Psoas muscle (tissue), 7 donors: ENCODE measurements at regions not wholly inside any gene's neighbourhood (a gene's known extent, or its start where the extent isn't known, plus 50 kb on each side); places are given as distances from the start of the nearest gene placed in this dataset.

Experiments
- ATAC-seq, 4 donors: fragments of 200-7000 bp; cut with Tn5 transposase; one replicate each; pipeline ENCODE4 v1.9.1; 2020; ENCODE audit warnings: moderate library complexity in 3 of 4, mild to moderate bottlenecking in 2 of 4
- DNase-seq, 2 donors: peaks; one replicate each; pipeline ENCODE4 v3.0.0-alpha.2; 2020
- H3K27ac ChIP-seq: fragments of 200-600 bp; one replicate; pipeline ENCODE4 v1.8.0; 2022
- H3K27me3 ChIP-seq, 3 donors: fragments of 200-600 bp in 1 of 3; one replicate each; pipeline versions ENCODE4 v1.6.1 to v1.8.0; 2013 to 2022; ENCODE audit warnings: low read length in 2 of 3, mild to moderate bottlenecking in 2 of 3, moderate library complexity in 1 of 3; ENCODE audit not compliant: insufficient read depth in 3 of 3
- H3K36me3 ChIP-seq, 2 donors: fragments of 200-600 bp in 1 of 2; one replicate each; pipeline versions ENCODE4 v1.6.1 to v1.8.0; 2013 to 2022; ENCODE audit warnings: low read depth in 1 of 2, mild to moderate bottlenecking in 1 of 2, moderate library complexity in 1 of 2; ENCODE audit not compliant: insufficient read depth in 1 of 2
- H3K4me1 ChIP-seq: fragments of 200-600 bp; one replicate; pipeline ENCODE4 v1.8.0; 2022
- H3K4me3 ChIP-seq: fragments of 200-600 bp; one replicate; pipeline ENCODE4 v1.8.0; 2022; ENCODE audit warnings: mild to moderate bottlenecking
- H3K9me3 ChIP-seq: fragments of 200-600 bp; one replicate; pipeline ENCODE4 v1.8.0; 2022
- CTCF ChIP-seq: fragments of 200-600 bp; IDR thresholded peaks from one replicate; pipeline ENCODE4 v1.8.0; 2022; ENCODE audit warnings: antibody characterized with exemption
- WGBS, 3 donors: extraction: QIAGEN DNeasy Blood & Tissue Kit; methylation state at CpG; one replicate each; pipeline versions ENCODE4 v1.1.6 to v1.1.7; 2013; 5-methylcytosine and 5-hydroxymethylcytosine counted together
- intact Hi-C, 2 donors: fragments of 100-400 bp; cut with DNase I; formaldehyde crosslinking; loops; one replicate each; pipeline versions ENCODE4 v1.11.0 to v1.14.2; 2022
- donor health status: healthy with polysubstance abuse.
- donor health status: DM: no; HTN: no; CAD: no; lungs with moderate emphysema.
- donor health status: Bipolar disorder and iron deficiency.
- donor health status: healthy.
- donor health status: DM: yes; HTN: yes; CAD: no.
- donor health status: DM: no; HTN: no; CAD: no.
- donor health status: DM: yes; HTN: yes; CAD: no.

- Histone ChIP-seq H3K27me3 (no peaks in the 10 kb centered on the region), H3K4me3 (no peak overlapping the region), H3K36me3 (no peaks in the 10 kb centered on the region), H3K9me3 (no peaks in the 10 kb centered on the region), H3K27ac (no peak overlapping the region), H3K4me1 (no peaks in the 10 kb centered on the region)
- no peak for TF ChIP-seq CTCF
- 39 to 59% (median 40%) methylated on average over 2 of the region's 2 CpGs for WGBS, 3 donors
- DNase-seq (no peak), ATAC-seq (no peak)
- intact Hi-C loops: no loop called here
Observed at GRCh38 chr3:3333571-3333970, 154.1 kb upstream of the CRBN start.

- TF ChIP-seq CTCF: no peak
Observed at GRCh38 chr3:3316521-3316920, 137.0 kb upstream of the CRBN start.

GRCh38 chr3:3315846-3316245 is 136.4 kb upstream of the CRBN start:
- intact Hi-C loops: no loop called here
- Histone ChIP-seq H3K27ac (no peak overlapping the region), H3K4me3 (no peak overlapping the region), H3K27me3 (no peaks in the 10 kb centered on the region), H3K4me1 (no peaks in the 10 kb centered on the region), H3K36me3 (no peaks in the 10 kb centered on the region), H3K9me3 (no peaks in the 10 kb centered on the region)
- ATAC-seq: no peak
- no peak for TF ChIP-seq CTCF
- no peak for DNase-seq
- WGBS, 3 donors: 86 to 93% (median 92%) methylated on average over 7 of the region's 7 CpGs

More at GRCh38 chr3:3316521-3316920, 137.0 kb upstream of the CRBN start:
- ATAC-seq: no peak
- Histone ChIP-seq H3K27me3 (no peaks in the 10 kb centered on the region), H3K36me3 (no peaks in the 10 kb centered on the region), H3K9me3 (no peaks in the 10 kb centered on the region), H3K4me1 (no peaks in the 10 kb centered on the region), H3K27ac (no peak overlapping the region), H3K4me3 (no peak overlapping the region)
- 71 to 78% (median 74%) methylated on average over 3 of the region's 3 CpGs for WGBS, 3 donors
- no peak for DNase-seq
- intact Hi-C loops: no loop called here

GRCh38 chr3:3309887-3310286 is 130.4 kb upstream of the CRBN start:
- intact Hi-C loops: no loop called here
- DNase-seq (no peak), ATAC-seq (no peak)
- Histone ChIP-seq H3K4me3 (no peak overlapping the region), H3K9me3 (no peaks in the 10 kb centered on the region), H3K36me3 (no peaks in the 10 kb centered on the region), H3K27ac (no peak overlapping the region), H3K27me3 (no peaks in the 10 kb centered on the region), H3K4me1 (no peaks in the 10 kb centered on the region)
- no peak for TF ChIP-seq CTCF
- 29 to 53% (median 31%) methylated on average over 3 of the region's 3 CpGs for WGBS, 3 donors

- H3K4me3 ChIP-seq: no peak overlapping the region
- intact Hi-C loops: no loop called here
- 89 to 95% (median 92%) methylated on average over 3 of the region's 3 CpGs for WGBS, 3 donors
Observed at GRCh38 chr3:3308809-3309208, 129.3 kb upstream of the CRBN start.

More at GRCh38 chr3:3308809-3309208, 129.3 kb upstream of the CRBN start:
- no peak for DNase-seq
- Histone ChIP-seq H3K4me1 (no peaks in the 10 kb centered on the region), H3K27ac (no peak overlapping the region), H3K9me3 (no peaks in the 10 kb centered on the region), H3K27me3 (no peaks in the 10 kb centered on the region), H3K36me3 (no peaks in the 10 kb centered on the region)
- TF ChIP-seq CTCF: no peak
- ATAC-seq: no peak
